PC-3 (cell line): ENCODE measurements at regions not wholly inside any gene's neighbourhood (a gene's known extent, or its start where the extent isn't known, plus 50 kb on each side); places are given as distances from the start of the nearest gene placed in this dataset.

Experiments used
- ATAC-seq: fragments of 200-7000 bp; cut with Tn5 transposase; 2 replicates; pipeline ENCODE4 v1.9.1; 2020; ENCODE audit warnings: mild to moderate bottlenecking, moderate library complexity
- BruUV-seq: library from RNA; stranded (reverse); fragments of 400-500 nt; replicated peaks from 2 replicates; lab custom pipeline; 2021; lab: Mats Ljungman, UMichigan
- CTCF ChIA-PET: fragments of 300-600 bp; sonication (Branson Sonifier 250); formaldehyde crosslinking; loops from one replicate; lab custom pipeline; 2022; ENCODE audit warnings: antibody characterized with exemption; lab: Charles Lee
- POLR2A ChIA-PET: fragments of 300-600 bp; sonication (Branson Sonifier 250); formaldehyde crosslinking; loops from one replicate; lab custom pipeline; 2022; ENCODE audit warnings: antibody characterized with exemption; ENCODE audit not compliant: unreplicated experiment; lab: Charles Lee
- DNase-seq: peaks from one replicate; pipeline ENCODE4 v3.0.0-alpha.2; 2015
- H2AFZ ChIP-seq: fragments of 300-600 bp; sonication (generic); 2 replicates; pipeline ENCODE4 v1.6.0; 2016; ENCODE audit warnings: antibody characterized with exemption, low read length
- H3F3A ChIP-seq: fragments of 300-600 bp; sonication (generic); one replicate; pipeline ENCODE4 v1.6.0; 2017; ENCODE audit warnings: antibody characterized with exemption, low read length, control low read depth, mild to moderate bottlenecking; ENCODE audit not compliant: unreplicated experiment
- H3K27ac ChIP-seq: fragments of 300-600 bp; sonication (generic); 2 replicates; pipeline ENCODE4 v1.5.1; 2016; ENCODE audit warnings: mild to moderate bottlenecking, low read length
- H3K27me3 ChIP-seq: fragments of 300-600 bp; sonication (generic); 2 replicates; pipeline ENCODE4 v1.6.1; 2016; ENCODE audit warnings: low read length, mixed read lengths
- H3K36me3 ChIP-seq: fragments of 300-600 bp; sonication (generic); 2 replicates; pipeline ENCODE4 v1.6.1; 2016; ENCODE audit warnings: low read depth, mixed run types, low read length, mixed read lengths
- H3K4me1 ChIP-seq: fragments of 300-600 bp; sonication (generic); 2 replicates; pipeline ENCODE4 v1.5.1; 2016; ENCODE audit warnings: low read length; ENCODE audit not compliant: insufficient read depth
- H3K4me2 ChIP-seq: fragments of 300-600 bp; sonication (generic); 2 replicates; pipeline ENCODE4 v1.6.0; 2016; ENCODE audit warnings: low read length
- H3K4me3 ChIP-seq: fragments of 300-600 bp; sonication (generic); 2 replicates; pipeline ENCODE4 v1.5.1; 2016; ENCODE audit warnings: mild to moderate bottlenecking, low read length, mixed read lengths
- H3K79me2 ChIP-seq: fragments of 300-600 bp; sonication (generic); 2 replicates; pipeline ENCODE4 v1.6.1; 2017; ENCODE audit warnings: low read length, mixed read lengths
- H3K9ac ChIP-seq: fragments of 300-600 bp; sonication (generic); 2 replicates; pipeline ENCODE4 v1.6.0; 2016; ENCODE audit warnings: mild to moderate bottlenecking, low read length
- H3K9me2 ChIP-seq: fragments of 300-600 bp; sonication (generic); replicated peaks from 2 replicates; pipeline ENCODE4 v1.6.1; 2016; ENCODE audit warnings: mixed run types, low read length, mixed read lengths
- H3K9me3 ChIP-seq: fragments of 300-600 bp; sonication (generic); 2 replicates; pipeline ENCODE4 v1.6.1; 2016; ENCODE audit warnings: low read length, mixed read lengths
- H4K20me1 ChIP-seq: fragments of 300-600 bp; sonication (generic); 2 replicates; pipeline ENCODE4 v1.6.1; 2016; ENCODE audit warnings: low read length, mixed read lengths
- EZH2 ChIP-seq: fragments of 300-600 bp; sonication (generic); IDR thresholded peaks from one replicate; pipeline ENCODE4 v1.6.1; 2017; ENCODE audit warnings: antibody characterized with exemption, mild to moderate bottlenecking, low read length; ENCODE audit not compliant: unreplicated experiment
- EZH2phosphoT487 ChIP-seq: fragments of 300-600 bp; sonication (generic); IDR thresholded peaks from 2 replicates; pipeline ENCODE4 v1.6.1; 2018; ENCODE audit warnings: mild to moderate bottlenecking, antibody characterized with exemption, low read length, borderline replicate concordance
- intact Hi-C: fragments of 100-400 bp; cut with micrococcal nuclease; formaldehyde crosslinking; loops from 2 replicates; pipeline ENCODE4 v1.9.0; 2023
- TF ChIP-seq, protein P1 (sequence below): fragments of 300-600 bp; sonication (generic); conservative IDR thresholded peaks from 2 replicates; pipeline ENCODE4 v1.5.1; 2017; ENCODE audit warnings: antibody characterized with exemption, low read depth, mild to moderate bottlenecking, low read length

DNA sequence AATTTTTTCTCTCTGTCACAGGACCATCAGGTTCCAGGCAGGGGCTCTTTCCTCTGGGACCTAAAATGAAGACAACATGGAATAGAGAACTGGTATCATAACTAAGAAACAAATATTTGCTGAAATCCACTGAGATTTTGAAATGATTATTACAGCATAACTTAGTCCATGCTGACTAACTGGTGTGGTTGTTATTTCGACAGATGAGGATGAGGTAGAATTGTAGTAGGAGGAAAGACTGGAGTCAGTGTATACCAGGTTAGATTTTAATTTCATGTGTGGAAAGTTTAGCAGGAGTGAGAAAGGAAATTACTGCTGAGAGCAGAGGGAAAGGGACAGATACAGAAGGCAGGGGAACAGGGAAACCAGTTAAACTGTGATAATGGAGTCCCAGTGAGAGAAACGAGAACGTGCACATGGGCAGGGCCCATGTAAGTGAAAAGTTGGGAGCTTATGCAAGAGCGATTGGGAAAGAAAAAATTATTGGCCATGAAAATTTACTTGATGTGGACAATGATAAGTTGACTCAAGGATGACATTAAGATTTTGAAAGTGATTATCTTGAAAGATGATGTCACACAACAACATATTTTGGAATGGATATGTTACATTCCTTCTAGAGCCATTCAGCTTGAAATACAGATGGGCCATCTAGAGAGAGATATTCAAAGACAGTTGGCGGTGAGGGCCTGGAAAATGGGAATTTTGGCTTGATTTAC lies 98.7 kb upstream of the DDIT4L start:
- Histone ChIP-seq H2AFZ (peak overlapping the region; percentile 12; the same call in 1 of the 2 replicates), H3K9ac (no peak overlapping the region), H3K36me3 (no peaks in the 10 kb centered on the region), H3K79me2 (no peaks in the 10 kb centered on the region), H3K9me2 (no peaks in the 10 kb centered on the region), H3K9me3 (no peaks in the 10 kb centered on the region), H3K27ac (0 out of 2 replicates have a peak overlapping the region, but pooled peaks have one; percentile 20), H3K4me1 (peaks cover 12% of the 10 kb centered on the region; the same call in 1 of the 2 replicates), H4K20me1 (no peaks in the 10 kb centered on the region), H3K4me3 (no peak overlapping the region), H3F3A (no peaks in the 10 kb centered on the region), H3K27me3 (no peaks in the 10 kb centered on the region), H3K4me2 (no peak overlapping the region)
- ChIA-PET POLR2A (no interaction called here), CTCF (no interaction called here)
- TF ChIP-seq, protein P1, sequence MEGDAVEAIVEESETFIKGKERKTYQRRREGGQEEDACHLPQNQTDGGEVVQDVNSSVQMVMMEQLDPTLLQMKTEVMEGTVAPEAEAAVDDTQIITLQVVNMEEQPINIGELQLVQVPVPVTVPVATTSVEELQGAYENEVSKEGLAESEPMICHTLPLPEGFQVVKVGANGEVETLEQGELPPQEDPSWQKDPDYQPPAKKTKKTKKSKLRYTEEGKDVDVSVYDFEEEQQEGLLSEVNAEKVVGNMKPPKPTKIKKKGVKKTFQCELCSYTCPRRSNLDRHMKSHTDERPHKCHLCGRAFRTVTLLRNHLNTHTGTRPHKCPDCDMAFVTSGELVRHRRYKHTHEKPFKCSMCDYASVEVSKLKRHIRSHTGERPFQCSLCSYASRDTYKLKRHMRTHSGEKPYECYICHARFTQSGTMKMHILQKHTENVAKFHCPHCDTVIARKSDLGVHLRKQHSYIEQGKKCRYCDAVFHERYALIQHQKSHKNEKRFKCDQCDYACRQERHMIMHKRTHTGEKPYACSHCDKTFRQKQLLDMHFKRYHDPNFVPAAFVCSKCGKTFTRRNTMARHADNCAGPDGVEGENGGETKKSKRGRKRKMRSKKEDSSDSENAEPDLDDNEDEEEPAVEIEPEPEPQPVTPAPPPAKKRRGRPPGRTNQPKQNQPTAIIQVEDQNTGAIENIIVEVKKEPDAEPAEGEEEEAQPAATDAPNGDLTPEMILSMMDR, result no peak
- TF ChIP-seq EZH2phosphoT487 (no peak), EZH2 (no peak)
- ATAC-seq (no peak), DNase-seq (no peak)
- no TSS peak for BruUV-seq
- intact Hi-C loops, result no loop called here

DNA sequence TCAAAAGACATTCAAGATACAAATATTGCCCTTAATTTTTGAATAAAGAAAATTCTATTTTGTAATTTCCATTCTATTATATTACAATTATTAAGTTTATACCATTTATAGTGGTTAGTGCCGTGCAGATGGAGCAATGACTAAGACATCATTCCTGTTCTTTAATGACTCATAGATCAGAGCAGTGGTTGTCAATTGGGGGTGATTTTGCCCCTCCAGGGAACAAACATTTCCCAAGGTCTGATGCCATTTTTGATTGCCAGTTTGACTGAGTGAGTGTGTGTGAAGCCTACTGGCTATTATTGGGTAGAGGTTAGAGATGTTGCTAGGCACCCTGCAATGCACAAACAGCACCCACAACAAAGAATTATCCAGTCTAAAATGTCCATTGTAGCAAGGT lies 97.9 kb upstream of the DDIT4L start:
- no peaks in the 10 kb centered on the region for H4K20me1 ChIP-seq
- intact Hi-C loops, result no loop called here
- H3F3A ChIP-seq, result no peaks in the 10 kb centered on the region
- H3K36me3 ChIP-seq, result no peaks in the 10 kb centered on the region
- DNase-seq (peak; percentile 48), ATAC-seq (no peak; the same call in 1 of the 2 replicates)
- no peaks in the 10 kb centered on the region for H3K9me3 ChIP-seq
- CTCF ChIA-PET, result no interaction called here
- TF ChIP-seq, protein P1, result no peak
- TF ChIP-seq EZH2phosphoT487, result no peak
- TF ChIP-seq EZH2, result no peak
- H2AFZ ChIP-seq, result no peak overlapping the region
- H3K4me3 ChIP-seq, result no peak overlapping the region
- no peak overlapping the region for H3K4me2 ChIP-seq
- no peak overlapping the region for H3K27ac ChIP-seq
- H3K9me2 ChIP-seq, result no peaks in the 10 kb centered on the region
- peaks cover 12% of the 10 kb centered on the region; the same call in 1 of the 2 replicates for H3K4me1 ChIP-seq
- H3K79me2 ChIP-seq, result no peaks in the 10 kb centered on the region
- H3K9ac ChIP-seq, result no peak overlapping the region
- POLR2A ChIA-PET, result no interaction called here
- H3K27me3 ChIP-seq, result no peaks in the 10 kb centered on the region
- no TSS peak for BruUV-seq

DNA sequence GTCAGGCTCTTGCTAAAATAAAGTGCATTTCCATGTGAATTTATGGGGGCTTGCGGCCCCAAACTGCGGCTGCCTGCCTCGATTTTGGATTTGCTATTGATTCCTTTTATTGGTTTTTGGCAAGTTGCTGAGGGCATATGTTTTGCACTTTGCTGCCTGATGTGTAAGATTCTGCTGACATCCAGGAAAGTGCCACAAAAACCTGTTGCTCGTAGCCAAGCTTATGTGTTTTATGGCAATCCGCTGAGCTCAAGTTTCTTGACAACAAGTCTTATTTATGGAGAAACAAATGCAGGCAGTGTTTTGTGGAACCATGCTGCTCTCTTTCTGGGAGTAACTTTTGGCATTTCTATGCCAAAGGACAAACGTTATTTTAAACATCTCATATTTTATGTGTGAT lies 97.3 kb upstream of the DDIT4L start:
- TF ChIP-seq, protein P1, result no peak
- no peak for TF ChIP-seq EZH2phosphoT487
- TF ChIP-seq EZH2, result no peak
- H3K9me2 ChIP-seq, result no peaks in the 10 kb centered on the region
- no peak for DNase-seq
- H3K4me1 ChIP-seq, result peaks cover 12% of the 10 kb centered on the region; the same call in 1 of the 2 replicates
- H4K20me1 ChIP-seq, result no peaks in the 10 kb centered on the region
- H3K4me2 ChIP-seq, result no peak overlapping the region
- no peak overlapping the region for H3K4me3 ChIP-seq
- ChIA-PET CTCF (no interaction called here), POLR2A (no interaction called here)
- no TSS peak for BruUV-seq
- no peak overlapping the region for H3K27ac ChIP-seq
- no peaks in the 10 kb centered on the region for H3K79me2 ChIP-seq
- H3K9ac ChIP-seq, result no peak overlapping the region
- H2AFZ ChIP-seq, result no peak overlapping the region
- H3K36me3 ChIP-seq, result no peaks in the 10 kb centered on the region
- H3K27me3 ChIP-seq, result no peaks in the 10 kb centered on the region
- H3F3A ChIP-seq, result no peaks in the 10 kb centered on the region
- no peaks in the 10 kb centered on the region for H3K9me3 ChIP-seq
- intact Hi-C loops, result no loop called here
- ATAC-seq, result no peak
